Inflammatory macrophage treated with lipopolysaccharide for 4 hours (primary cell): ENCODE measurements at regions not wholly inside any gene's neighbourhood (a gene's known extent, or its start where the extent isn't known, plus 50 kb on each side); places are given as distances from the start of the nearest gene placed in this dataset.
A peak's percentile ranks its signal among the peaks of the same experiment; 100 is the strongest.
"Not testable (repeated sequence)": the region's sequence is repeated elsewhere in the genome, so short reads cannot be mapped to it uniquely, and the experiment has no call there.

Source experiments
- DNase-seq: peaks from one replicate; pipeline ENCODE4 v3.0.0-alpha.2; 2020

DNA sequence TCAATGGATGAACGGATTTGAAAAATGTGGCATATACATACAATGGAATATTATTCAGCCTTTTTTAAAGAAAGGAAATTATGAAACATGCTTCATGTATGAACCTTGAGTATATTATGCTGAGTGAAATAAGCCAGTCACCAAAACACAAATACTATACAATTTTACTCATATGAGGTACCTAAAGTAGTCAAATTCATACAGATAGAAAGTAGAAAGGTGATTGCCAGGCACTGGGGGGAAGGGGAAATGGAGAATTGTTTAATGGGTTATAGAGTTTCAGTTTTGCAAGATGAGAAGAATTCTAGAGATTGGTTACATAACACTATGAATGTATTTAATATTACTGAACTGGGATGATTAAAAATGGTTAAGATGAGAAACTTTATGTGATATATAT lies 171.4 kb downstream of the TMTC3 start:
- DNase-seq = no peak

DNA sequence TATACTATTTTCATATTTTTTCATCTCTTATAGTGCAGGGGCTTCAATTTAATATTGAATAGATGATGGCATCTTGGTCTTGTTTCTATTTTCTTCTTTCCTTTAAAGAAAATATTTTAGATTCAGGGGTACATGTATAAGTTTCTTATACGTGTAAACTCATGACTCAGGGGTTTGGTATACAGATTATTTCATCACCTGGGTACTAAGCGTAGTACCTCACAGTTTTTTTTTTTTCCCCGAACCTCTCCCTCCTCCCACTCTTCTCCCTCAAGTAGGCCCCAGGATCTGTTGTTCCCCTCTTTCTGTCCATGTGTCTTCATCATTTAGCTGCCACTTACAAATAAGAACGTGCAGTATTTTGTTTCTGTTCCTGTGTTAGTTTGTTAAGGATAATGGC lies 172.6 kb downstream of the TMTC3 start:
- no peak for DNase-seq

DNA sequence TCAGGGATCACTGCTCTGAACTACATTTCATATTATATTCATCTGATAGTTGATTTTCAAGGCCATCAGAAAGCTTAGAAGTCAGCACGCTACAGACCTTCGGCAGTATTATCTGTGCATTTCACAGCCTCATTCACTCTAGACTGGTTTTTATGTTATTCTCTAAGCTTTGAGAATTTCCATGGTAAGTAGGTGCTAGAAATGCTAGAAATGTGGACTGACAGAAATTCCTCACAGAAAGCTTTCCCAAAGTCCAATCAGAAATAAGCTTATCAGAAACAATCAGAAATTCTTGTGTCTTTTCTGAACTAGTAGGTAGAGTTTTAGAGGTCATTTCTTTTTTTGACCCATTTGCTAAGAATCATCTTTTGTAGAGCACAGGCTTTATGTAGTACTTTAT lies 176.6 kb downstream of the TMTC3 start:
- no peak for DNase-seq

DNA sequence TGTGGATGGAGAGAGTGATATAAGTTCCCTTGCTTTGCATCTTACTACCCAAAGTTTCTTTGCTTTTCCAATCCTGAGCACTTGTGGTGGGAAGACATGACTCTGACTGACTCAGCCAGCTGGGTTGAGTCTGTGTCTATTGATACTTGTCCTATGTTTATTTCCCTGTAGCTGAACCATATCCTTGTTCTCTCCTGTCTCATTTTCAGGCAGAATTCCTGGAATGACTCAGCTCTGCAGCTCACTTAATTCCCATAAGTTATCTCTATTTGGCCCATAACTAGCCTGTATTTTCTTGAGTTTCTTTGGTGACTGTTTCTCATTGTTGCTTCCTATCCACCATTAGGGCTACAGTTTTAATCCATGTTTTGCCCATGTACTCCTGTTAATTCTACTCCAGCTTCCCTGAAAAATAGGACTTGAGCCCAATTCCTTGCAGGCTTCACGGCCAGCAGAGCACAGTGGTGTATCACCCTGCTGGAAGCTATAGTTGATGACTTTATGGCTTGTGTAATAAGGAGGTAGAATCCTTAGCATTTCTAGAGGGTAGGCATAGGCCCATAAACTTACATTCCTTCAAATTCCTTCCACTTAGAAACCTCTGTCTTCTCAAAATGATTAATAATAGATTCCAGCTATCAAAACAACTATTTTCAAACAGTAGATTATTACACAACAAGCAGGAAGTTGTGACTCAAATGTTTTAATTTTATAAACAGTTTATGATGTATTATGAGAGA lies 183.1 kb downstream of the TMTC3 start:
- no peak for DNase-seq

DNA sequence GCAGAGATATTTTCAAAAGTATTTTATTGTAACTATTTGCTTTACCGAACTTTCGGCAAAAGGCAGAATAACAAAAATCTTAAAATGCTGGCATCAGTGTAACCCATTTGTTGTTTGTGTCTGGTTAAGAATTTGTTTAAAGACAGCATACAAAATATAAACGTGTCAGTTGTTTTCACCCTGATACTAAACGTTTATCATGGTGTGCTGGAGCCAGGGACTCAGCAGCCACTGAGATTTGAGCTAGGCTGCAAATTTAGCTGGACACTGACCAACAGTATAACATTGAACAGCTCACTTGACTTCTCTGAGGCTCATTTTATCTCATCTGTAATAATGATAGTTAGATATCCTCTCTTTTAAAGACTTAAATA lies 183.7 kb downstream of the TMTC3 start:
- no peak for DNase-seq

DNA sequence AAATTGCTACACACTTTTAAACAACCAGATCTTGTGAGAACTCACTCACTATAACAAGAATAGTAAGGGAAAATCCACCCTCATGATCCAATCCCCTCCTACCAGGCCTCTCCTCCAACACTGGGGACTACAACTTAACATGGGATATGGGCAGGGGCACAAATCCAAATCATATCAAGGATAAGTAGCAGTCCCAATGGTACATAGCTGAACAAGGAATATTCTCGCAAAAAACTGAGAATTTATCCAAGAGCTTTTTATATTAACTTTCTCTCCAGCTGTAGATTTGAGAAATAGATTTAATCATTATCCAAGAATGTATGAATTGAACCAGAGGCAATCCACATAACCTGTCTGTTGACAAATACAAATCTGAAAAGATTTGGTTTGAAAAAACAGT lies 185.2 kb downstream of the TMTC3 start:
- DNase-seq = peak; percentile 44

DNA sequence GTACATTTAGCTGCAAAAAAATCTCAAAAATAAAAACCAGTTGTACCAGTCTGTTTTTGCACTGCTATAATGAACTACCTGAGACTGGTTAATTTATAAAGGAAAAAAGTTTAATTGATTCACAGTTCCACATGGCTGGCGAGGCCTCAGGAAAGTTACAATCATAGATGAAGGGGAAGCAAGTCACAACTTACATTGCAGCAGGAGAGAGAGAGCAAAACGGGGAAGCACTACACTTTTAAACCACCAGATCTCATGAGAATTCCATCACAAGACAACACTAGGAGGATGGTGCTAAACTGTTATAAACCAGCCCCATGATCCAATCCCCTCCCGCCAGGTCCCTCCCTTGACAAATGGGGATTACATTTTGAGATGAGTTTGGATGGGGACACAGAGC lies 186.0 kb downstream of the TMTC3 start:
- DNase-seq = peak; percentile 5

DNA sequence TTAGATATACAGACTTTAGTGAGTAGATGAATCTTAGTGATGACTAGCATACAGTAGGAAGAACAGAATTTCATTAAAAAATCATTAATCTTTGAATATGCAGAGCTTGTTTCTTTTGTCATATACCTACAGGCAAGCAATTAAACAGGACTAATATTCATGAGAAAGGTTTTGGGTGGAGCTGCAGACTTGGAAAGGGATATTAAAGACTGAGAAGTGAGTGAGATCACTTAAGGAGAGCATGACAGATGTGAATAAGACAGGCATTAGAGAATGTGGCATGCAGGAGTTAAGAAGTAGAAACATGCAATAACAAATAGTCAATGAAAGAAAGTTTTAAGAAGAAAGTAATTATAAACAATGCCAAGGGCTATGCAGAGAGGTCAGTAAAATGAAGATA lies 187.7 kb downstream of the TMTC3 start:
- DNase-seq = no peak

DNA sequence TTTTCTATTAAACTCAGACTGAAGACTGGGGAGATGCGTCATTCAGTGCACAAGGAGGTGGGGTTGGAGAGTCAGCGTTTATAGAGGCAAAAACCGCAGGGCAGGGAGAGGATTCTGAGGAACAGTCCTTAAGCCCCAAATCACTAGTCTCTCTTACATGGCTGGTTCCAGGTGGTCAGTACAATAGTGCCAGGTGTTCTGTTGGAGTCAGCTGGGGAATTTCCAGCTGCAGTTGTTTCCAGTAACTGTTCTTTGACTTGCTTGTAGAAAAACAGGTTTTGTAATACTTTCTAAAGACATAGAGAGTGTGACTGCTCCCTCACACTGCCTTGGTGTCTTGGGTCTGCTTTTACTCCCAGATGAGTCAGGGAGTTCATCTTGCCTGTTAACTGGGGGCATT lies 192.2 kb downstream of the TMTC3 start:
- no peak for DNase-seq

DNA sequence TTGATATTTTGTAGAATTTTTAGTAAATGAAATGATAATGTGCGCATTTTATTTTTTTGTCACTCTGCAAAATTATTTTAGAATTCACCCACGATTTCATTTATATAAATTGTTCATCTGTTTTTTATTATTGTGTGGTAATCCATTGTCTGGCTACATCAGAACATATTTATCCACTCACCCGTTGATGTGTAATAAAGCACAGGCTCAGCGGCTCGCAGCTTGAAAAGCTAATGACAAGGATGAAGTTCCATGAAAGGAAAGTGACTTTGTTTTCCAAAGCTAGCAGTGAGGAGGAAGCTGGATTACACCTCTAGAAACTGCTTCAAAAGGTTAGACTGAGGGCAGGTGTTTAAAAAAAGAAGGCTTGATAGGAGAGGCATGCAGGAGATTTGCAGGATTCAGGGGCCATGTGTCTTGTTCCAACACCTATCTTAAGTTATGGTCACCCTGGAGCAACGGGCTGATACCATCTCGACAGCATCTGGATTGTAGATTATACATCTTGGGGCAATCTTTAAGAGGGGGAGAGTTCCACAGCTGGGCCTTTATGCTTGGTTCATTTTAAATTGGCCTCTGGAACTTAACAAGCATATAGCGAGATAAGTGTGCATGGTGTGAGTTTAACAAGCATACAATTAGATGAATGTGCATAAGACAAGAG lies 194.1 kb downstream of the TMTC3 start:
- no peak for DNase-seq

DNA sequence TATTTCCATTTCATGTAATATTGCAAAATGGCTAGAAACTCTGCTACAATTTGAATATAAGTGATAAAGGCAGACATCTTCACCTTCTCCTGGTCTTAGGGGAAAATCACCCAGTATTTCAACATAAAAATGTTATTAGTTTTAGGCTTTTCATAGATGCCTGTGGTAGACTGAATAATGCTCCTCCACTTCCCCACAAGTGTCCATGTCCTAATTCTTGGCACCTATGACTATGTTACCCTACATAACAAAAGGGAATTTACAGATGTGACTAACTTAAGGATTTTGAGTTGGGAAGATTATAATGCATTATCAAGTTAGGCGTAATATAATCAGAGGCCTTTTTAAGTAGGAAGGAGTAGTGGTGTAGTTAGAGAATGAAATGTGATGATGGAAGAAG lies 196.4 kb downstream of the TMTC3 start:
- DNase-seq = no peak

DNA sequence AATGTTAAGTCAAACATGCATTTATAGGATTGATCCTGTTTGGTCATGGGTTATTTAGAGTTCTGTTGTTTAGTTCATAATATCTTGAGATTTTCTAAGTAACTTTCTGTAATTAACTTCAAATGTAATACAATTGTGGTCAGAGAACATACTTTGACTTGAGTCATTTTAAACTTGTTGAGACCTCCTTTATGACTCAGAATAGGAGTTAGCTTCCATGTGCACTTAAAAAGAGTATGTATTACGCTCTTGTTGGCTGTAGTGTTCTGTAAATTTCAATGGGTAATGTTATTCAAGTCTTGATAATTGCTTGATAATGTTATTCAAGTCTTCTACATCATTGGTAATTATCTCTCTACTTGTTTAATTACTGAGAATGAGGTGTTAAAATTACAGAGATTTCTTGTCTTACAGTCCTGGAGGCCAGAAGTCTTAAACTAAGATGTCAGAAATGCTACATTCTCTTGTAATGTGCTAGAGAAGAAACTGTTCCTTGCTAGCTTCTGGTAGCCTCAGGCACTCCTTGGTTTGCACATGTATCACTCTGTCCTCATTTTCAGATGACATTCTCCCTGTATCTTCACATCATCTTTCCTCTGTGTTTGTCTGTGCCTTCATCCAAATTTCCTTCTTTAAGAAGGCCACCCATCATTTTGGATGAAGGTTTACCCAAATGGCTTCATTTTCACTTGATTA lies 197.3 kb downstream of the TMTC3 start:
- DNase-seq = no peak

DNA sequence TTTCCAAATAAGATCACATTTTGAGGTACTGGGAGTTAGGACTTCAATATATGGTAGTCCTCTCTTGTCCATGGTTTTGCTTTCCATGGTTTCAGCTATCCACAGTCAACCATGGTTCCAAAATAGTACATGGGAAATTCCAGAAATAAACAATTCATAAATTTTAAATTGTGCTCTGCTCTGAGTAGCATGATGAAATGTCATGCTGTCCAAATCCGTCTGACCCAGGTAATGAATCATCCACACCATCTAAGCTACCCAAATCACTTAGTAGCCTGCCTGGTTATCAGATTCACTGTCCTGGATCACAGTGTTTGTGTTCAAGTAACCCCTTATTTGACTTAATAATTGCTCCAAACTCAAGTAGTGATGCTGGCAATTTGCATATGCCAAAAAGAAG lies 197.9 kb downstream of the TMTC3 start:
- no peak for DNase-seq

DNA sequence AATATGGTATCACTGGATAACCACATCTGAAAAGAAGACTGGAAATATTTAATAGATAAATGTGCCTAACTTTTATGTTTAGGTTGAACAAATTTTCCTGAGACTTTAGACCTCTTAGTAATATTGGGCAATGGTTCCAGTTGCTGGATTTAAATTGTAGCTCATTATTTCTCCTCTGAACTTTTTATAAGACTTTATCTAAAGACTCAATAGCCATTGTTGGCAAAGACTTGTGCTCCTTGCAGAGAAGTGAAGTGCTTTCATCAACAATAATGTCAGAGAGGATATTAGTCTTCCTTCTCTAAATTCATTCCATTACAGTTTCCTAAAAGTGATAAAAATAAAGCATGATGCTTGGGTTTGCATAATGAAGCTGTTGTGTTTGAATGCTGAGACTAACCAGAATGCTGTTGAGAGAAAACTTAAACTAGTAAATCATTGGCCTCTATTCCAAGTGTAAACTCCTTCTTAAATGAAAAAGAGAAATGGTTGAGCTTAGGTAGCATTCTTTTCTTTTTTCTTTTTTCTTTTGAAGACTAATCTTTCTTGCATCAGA lies 200.2 kb downstream of the TMTC3 start:
- no peak for DNase-seq

DNA sequence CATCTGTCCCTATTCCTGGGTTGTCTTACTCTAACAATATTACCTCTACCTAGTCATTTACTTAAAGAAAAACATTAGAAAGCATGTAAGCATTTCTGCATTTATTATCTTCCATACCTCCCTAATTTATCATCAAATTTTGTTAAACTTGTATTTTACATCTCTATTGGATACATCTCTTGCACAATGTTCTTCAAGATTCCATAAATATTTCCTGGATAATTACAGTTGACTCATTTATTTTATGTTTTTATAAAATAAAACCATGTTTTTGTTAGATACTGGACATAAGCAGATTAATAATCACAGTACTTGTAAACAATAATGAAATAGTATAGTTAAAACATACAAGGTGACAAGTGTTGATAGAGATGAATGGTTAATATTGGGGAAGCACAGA lies 209.0 kb downstream of the TMTC3 start:
- no peak for DNase-seq

DNA sequence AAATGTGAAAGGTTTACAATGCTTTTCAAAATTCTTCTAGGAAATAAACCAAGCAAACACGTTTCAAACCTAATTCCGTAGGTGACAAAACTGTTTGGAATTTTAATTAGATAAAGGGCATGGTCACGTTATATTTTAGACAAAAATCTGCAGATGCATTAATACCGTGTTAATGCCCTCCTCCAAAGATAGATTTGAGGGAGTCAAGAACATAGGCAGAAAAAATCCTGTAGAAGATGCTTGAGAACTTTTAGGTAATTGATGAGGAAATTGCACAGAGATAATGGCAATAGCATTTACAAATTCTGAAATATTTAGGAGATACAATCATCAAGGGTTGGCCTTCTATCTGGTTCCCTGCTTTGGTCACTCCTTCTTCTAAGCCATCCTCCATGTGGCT lies 212.6 kb downstream of the TMTC3 start:
- DNase-seq = no peak

DNA sequence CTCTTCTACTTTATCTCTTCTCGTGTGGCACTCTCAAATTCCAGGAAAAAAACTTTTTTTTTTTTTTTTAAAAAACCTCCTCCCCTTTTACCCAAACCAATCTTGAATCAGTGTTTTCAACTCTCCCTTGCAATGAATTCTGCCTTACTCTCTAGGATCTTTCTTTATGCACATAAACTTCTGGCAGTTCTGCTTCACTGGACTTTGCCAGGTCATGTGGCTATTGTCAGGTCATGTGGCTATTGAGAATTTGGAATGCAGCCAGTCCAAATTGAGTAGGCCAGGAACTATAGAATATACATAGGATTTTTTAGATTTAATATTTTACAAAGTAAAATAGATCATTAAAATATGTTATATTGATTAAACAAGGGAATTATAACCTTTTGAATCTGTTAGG lies 218.2 kb downstream of the TMTC3 start:
- no peak for DNase-seq

DNA sequence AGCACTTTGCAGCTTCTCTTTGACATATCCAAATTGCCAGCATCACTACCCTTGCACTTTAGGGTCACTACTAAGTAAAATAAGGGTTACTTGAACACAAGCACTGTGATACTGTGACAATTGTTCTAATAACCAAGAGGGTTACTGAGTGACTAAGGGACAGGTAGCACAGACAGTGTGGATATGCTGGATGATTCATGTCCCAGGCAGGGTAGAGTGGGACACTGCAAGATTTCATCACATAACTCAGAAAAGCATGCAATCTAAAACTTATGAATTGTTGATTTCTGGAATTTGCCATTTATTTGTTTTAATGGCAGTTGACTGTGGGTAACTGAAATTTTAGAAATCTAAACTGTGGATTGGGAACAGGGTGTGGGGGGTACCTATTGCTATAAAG lies 218.8 kb downstream of the KITLG start:
- no peak for DNase-seq

DNA sequence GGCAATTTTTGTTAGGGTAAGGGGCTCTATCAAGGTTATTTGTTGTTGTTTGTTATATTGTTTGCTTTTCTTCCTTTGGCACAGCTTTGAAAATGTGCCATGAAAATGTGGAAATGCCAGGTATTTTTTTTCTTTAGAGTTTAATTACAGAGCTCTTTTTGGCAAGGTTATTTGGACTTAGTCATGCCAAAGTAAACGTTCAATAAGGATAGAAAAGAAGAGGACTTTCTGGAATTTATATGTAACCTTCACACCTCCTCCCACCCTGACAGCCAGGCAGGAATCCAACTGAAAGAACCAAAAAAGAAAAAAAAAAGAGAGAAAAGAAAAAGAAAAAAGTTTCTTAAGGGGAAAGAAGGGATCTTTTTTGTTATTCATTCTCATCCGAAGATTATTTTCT lies 217.8 kb downstream of the KITLG start:
- no peak for DNase-seq

DNA sequence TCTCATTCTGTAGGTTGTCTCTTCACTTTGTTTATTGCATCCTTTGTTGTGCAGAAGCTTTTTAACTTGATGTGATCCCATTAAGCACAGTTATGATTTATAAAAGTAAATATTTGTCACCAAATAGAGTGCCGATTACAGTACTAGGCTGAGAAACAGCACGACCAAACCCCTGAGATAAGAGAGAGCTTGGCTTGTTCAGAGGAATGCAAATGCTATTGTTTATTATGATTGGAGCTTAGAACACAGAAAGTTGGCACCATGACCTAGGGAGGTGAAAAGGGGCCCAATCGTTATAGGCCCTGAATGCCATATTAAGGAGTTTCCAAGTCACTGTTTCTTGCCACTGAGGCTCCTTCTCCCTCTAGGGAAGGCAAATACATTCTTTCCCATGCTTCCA lies 214.9 kb downstream of the KITLG start:
- DNase-seq = no peak

DNA sequence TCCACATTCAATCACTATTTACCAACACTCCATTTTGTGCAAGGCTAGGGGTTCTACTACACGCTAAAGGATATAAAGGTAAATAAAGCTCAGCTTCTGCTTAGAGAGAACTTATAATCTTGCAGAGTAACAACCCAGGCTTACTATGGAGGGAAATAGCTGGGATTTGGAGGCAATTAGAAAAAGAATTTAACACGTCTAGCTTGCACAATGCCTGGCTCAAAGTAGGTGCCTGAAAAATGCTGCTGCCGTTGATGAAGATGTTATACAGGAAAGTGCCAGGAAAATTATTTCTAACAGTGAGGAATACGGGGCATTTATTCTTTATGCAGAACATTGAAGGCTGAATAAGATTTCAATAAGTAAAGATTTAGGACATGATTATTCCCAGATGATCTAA lies 214.2 kb downstream of the KITLG start:
- no peak for DNase-seq

DNA sequence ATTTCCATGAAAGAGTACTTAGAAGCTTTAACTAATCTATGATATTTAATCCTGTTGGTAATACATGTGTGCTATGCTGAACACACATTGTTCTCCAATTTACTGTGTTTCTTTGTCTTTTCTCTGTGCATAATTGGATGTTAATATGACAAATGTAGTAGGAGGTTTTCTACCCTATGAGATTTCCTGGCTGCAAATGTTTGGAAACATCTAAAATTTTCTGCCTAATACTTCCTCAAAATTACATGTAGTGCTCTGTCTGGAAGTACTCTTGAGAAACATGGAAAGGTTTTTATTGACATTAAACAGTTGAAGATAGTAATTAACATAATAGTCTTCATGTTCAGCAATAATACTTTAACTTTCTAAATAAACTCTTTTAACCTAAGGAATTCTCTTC lies 213.0 kb downstream of the KITLG start:
- peak; percentile 22 for DNase-seq

DNA sequence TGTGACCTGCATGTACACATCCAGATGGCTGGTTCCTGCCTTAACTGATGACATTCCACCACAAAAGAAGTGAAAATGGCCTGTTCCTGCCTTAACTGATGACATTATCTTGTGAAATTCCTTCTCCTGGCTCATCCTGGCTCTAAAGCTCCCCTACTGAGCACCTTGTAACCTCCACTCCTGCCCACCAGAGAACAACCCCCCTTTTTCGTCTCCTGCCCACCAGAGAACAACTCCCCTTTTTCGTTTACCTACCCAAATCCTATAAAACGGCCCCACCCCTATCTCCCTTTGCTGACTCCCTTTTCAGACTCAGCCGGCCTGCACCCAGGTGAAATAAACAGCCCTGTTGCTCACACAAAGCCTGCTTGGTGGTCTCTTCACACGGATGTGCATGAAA lies 212.2 kb downstream of the KITLG start:
- not testable (repeated sequence) for DNase-seq
